Lower lobe of right lung (tissue), 2 donors: ENCODE measurements at regions not wholly inside any gene's neighbourhood (a gene's known extent, or its start where the extent isn't known, plus 50 kb on each side); places are given as distances from the start of the nearest gene placed in this dataset.

Source experiments
- ATAC-seq, 2 donors: fragments of 200-7000 bp; cut with Tn5 transposase; one replicate each; pipeline ENCODE4 v1.9.1; 2020 to 2022; ENCODE audit warnings: mild to moderate bottlenecking in 2 of 2, moderate library complexity in 2 of 2
- DNase-seq: peaks from one replicate; pipeline ENCODE4 v3.0.0-alpha.2; 2020
- H3K27ac ChIP-seq: fragments of 200-600 bp; one replicate; pipeline ENCODE4 v1.8.0; 2022
- H3K27me3 ChIP-seq: fragments of 200-600 bp; one replicate; pipeline ENCODE4 v1.8.0; 2022; ENCODE audit warnings: low read depth
- H3K36me3 ChIP-seq: fragments of 200-600 bp; one replicate; pipeline ENCODE4 v1.8.0; 2022; ENCODE audit warnings: mild to moderate bottlenecking
- H3K4me1 ChIP-seq: fragments of 200-600 bp; one replicate; pipeline ENCODE4 v1.8.0; 2022
- H3K4me3 ChIP-seq: fragments of 200-600 bp; one replicate; pipeline ENCODE4 v1.8.0; 2022; ENCODE audit warnings: mild to moderate bottlenecking
- H3K9me3 ChIP-seq: fragments of 200-600 bp; one replicate; pipeline ENCODE4 v1.8.0; 2022
- CTCF ChIP-seq: fragments of 200-600 bp; IDR thresholded peaks from one replicate; pipeline ENCODE4 v1.8.0; 2022; ENCODE audit warnings: antibody characterized with exemption, mild to moderate bottlenecking
- intact Hi-C: fragments of 100-400 bp; cut with DNase I; formaldehyde crosslinking; loops from one replicate; pipeline ENCODE4 v1.11.0; 2022
- donor health status: DM: no; HTN: yes; CAD: no; lungs with severe emphysema.

DNA sequence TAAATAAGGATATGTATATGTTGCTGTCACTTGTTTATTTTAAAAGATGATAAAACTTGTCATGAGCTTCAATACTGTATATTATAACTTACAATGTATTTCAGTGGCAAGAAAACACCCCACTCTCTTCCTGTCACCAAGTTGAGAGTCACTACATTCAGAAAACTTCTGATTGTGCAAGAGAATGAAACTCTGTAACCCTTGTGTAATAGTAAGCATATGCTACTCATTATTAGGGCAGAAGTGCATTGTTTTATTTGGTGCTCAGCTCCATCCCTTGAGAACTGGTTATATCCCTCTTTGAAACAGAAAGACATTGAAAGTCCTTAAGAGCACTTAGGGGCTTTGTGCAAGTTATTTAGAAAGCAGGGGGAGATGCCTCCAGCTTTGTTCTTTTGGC, 594.5 kb downstream of the ARAP2 start:
- peak in 1 of 2 donors; percentile 37 for ATAC-seq
- Histone ChIP-seq H3K4me3 (no peak overlapping the region), H3K36me3 (no peaks in the 10 kb centered on the region), H3K27me3 (no peaks in the 10 kb centered on the region), H3K9me3 (no peaks in the 10 kb centered on the region), H3K4me1 (no peaks in the 10 kb centered on the region), H3K27ac (no peak overlapping the region)
- no peak for TF ChIP-seq CTCF
- DNase-seq = no peak
- intact Hi-C loops = no loop called here

DNA sequence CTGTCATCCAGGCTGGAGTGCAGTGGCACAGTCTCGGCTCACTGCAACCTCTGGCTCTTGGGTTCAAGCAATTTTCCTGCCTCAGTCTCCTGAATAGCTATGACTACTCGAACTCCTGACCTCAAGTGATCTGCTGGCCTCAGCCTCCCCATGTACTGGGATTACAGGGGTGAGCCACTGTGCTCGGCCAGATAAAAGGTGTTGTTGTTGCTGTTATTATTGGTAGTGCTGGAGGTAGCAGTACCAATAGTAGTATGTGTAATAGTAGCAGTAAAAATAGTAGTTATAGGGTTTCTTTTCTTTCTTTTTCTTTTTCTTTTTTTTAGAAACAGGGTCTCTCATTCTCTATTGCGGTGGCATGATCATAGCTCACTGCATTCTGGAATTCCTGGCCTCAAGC, 592.1 kb downstream of the ARAP2 start:
- no peaks in the 10 kb centered on the region for H3K4me1 ChIP-seq
- DNase-seq = no peak
- no peak for ATAC-seq
- no peak for TF ChIP-seq CTCF
- no peak overlapping the region for H3K27ac ChIP-seq
- H3K27me3 ChIP-seq = no peaks in the 10 kb centered on the region
- no peak overlapping the region for H3K4me3 ChIP-seq
- intact Hi-C loops = no loop called here
- H3K9me3 ChIP-seq = no peaks in the 10 kb centered on the region
- no peaks in the 10 kb centered on the region for H3K36me3 ChIP-seq

DNA sequence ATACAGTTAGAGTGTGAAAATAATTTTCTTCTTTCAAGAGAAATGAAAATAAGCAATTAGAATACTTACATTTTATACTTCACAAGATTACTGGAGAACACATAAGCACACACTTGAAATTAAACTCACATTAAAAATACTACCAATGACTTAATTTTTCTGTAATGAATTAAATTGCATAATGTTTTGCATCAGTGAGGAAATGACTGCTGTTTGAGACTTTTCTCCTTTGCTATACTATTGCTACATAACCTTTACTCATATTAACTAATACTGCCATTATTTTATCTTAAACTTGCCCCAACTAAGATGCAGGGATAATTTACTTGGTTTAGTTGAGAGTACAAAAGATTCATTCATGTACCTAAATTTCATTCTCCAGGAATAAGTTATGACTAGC, 590.9 kb downstream of the ARAP2 start:
- Histone ChIP-seq H3K36me3 (no peaks in the 10 kb centered on the region), H3K27ac (no peak overlapping the region), H3K4me3 (no peak overlapping the region), H3K27me3 (no peaks in the 10 kb centered on the region), H3K9me3 (no peaks in the 10 kb centered on the region), H3K4me1 (no peaks in the 10 kb centered on the region)
- intact Hi-C loops = no loop called here
- ATAC-seq (no peak), DNase-seq (no peak)
- TF ChIP-seq CTCF = no peak

DNA sequence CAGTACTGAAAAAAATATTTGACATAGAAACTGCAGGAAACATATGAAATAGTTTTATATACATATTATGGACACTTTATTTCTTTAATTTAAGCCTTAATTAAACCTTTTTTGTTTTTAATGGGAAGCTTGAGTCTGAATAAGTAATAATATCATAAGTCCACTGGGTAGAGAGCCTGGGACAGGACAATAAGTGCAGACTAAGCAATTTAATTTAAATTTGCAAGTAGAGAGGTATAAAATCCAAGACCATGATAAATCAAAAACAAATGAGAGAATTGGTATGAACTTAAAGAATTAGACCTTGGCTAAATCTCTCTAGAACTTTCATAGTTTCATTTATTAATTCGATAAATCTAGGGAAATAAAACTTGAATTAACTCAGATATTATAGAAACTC, 571.2 kb downstream of the ARAP2 start:
- no peak for DNase-seq
- H3K9me3 ChIP-seq = no peaks in the 10 kb centered on the region
- intact Hi-C loops = no loop called here

DNA sequence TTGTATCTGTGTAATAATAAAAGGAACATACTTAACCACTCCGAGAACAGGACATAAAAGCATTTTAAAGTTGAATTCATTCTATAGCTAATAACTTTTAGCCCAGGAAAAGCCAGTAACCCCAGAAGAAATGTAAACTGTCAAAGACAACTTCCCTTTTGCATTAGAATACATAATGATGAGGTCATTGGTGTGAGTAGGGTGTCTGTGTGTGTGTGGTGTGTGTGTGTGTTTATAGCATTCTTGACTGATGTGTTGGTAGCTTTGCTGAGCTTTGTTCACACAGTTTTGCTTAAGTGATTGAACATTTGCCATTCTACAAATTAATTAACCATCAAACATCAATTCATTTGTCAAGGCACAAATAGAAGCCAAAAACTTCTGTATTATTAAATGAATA, 559.6 kb downstream of the ARAP2 start:
- H3K36me3 ChIP-seq = no peaks in the 10 kb centered on the region
- H3K9me3 ChIP-seq = no peaks in the 10 kb centered on the region
- DNase-seq (no peak), ATAC-seq (no peak)
- TF ChIP-seq CTCF = no peak
- H3K4me1 ChIP-seq = no peaks in the 10 kb centered on the region
- intact Hi-C loops = no loop called here
- no peak overlapping the region for H3K4me3 ChIP-seq
- no peaks in the 10 kb centered on the region for H3K27me3 ChIP-seq
- no peak overlapping the region for H3K27ac ChIP-seq

More for the DNA sequence above, 571.2 kb downstream of the ARAP2 start:
- Histone ChIP-seq H3K4me3 (no peak overlapping the region), H3K36me3 (no peaks in the 10 kb centered on the region), H3K27me3 (no peaks in the 10 kb centered on the region), H3K27ac (no peak overlapping the region), H3K4me1 (no peaks in the 10 kb centered on the region)
- ATAC-seq = no peak
- no peak for TF ChIP-seq CTCF

GRCh38 chr4:35689870-35690269, 554.4 kb downstream of the ARAP2 start:
- H3K36me3 ChIP-seq = no peaks in the 10 kb centered on the region
- TF ChIP-seq CTCF = no peak
- H3K27ac ChIP-seq = no peak overlapping the region
- intact Hi-C loops = no loop called here
- no peak for DNase-seq
- no peak overlapping the region for H3K4me3 ChIP-seq
- no peak for ATAC-seq
- no peaks in the 10 kb centered on the region for H3K4me1 ChIP-seq
- H3K9me3 ChIP-seq = no peaks in the 10 kb centered on the region
- no peaks in the 10 kb centered on the region for H3K27me3 ChIP-seq
